ENCODE measurements at regions not wholly inside any gene's neighbourhood (a gene's known extent, or its start where the extent isn't known, plus 50 kb on each side); places are given as distances from the start of the nearest gene placed in this dataset.

- TF ChIP-seq POLR2AphosphoS5 (IDR thresholded peaks at IDR 0.05) = no peak
- no peak for TF ChIP-seq CTCF (IDR thresholded peaks at IDR 0.05)
- TF ChIP-seq EP300 (IDR thresholded peaks at IDR 0.05) = no peak
Measured at GRCh38 chr4:174091130-174091529, 192.3 kb downstream of the FBXO8 start.
